Keratinocyte (primary cell): ENCODE measurements at regions not wholly inside any gene's neighbourhood (a gene's known extent, or its start where the extent isn't known, plus 50 kb on each side); places are given as distances from the start of the nearest gene placed in this dataset.

ENCODE experiments used
- DNase-seq: peaks from one replicate; pipeline ENCODE4 v3.0.0-alpha.2; 2011; ENCODE audit warnings: low read depth, missing footprints, low spot score
- FAIRE-seq: peaks from 2 replicates; lab custom pipeline; 2011; peaks lifted over from hg19 to GRCh38; lab: Jason Lieb, UNC
- H2AFZ ChIP-seq: 2 replicates; pipeline ENCODE4 v1.6.0; 2012; ENCODE audit warnings: low read length, control low read depth, inconsistent platforms; ENCODE audit not compliant: control insufficient read depth
- H3K27ac ChIP-seq: 2 replicates; pipeline ENCODE4 v1.5.1; 2011; ENCODE audit warnings: low read length; ENCODE audit not compliant: control insufficient read depth, insufficient read depth
- H3K27me3 ChIP-seq: 3 replicates; pipeline ENCODE4 v1.6.0; 2011; ENCODE audit warnings: low read length; ENCODE audit not compliant: control insufficient read depth, insufficient read depth; ENCODE audit errors: extremely low read depth
- H3K36me3 ChIP-seq, 2 experiments: 2 replicates in 1 of 2; 3 replicates in 1 of 2; pipeline ENCODE4 v1.5.1; 2011; ENCODE audit warnings: low read length in 2 of 2, mild to moderate bottlenecking in 1 of 2; ENCODE audit not compliant: control insufficient read depth in 2 of 2, insufficient read depth in 2 of 2; ENCODE audit errors: extremely low read depth in 1 of 2
- H3K4me1 ChIP-seq: 3 replicates; pipeline ENCODE4 v1.5.1; 2011; ENCODE audit warnings: low read length; ENCODE audit not compliant: control insufficient read depth, insufficient read depth; ENCODE audit errors: extremely low read depth
- H3K4me2 ChIP-seq: 3 replicates; pipeline ENCODE4 v1.6.0; 2011; ENCODE audit warnings: low read depth, low read length; ENCODE audit not compliant: control insufficient read depth, insufficient read depth; ENCODE audit errors: extremely low read depth
- H3K4me3 ChIP-seq, 3 experiments: fragments of 200-600 bp in 1 of 3; sonication (generic) in 1 of 3; 2 replicates in 2 of 3; 3 replicates in 1 of 3; pipeline ENCODE4 v1.5.1; 2011 to 2016; ENCODE audit warnings: low read length in 3 of 3, mild to moderate bottlenecking in 3 of 3, control low read depth in 2 of 3, inconsistent platforms in 1 of 3, low read depth in 1 of 3, mixed read lengths in 1 of 3, mixed run types in 1 of 3, moderate library complexity in 1 of 3; ENCODE audit not compliant: control insufficient read depth in 2 of 3, insufficient read depth in 2 of 3; ENCODE audit errors: extremely low read depth in 1 of 3
- H3K79me2 ChIP-seq: 2 replicates; pipeline ENCODE4 v1.6.0; 2012; ENCODE audit warnings: low read length; ENCODE audit not compliant: control insufficient read depth, insufficient read depth
- H3K9ac ChIP-seq: 3 replicates; pipeline ENCODE4 v1.6.0; 2011; ENCODE audit warnings: low read length; ENCODE audit not compliant: control insufficient read depth, insufficient read depth; ENCODE audit errors: extremely low read depth
- H3K9me1 ChIP-seq: 3 replicates; pipeline ENCODE4 v1.6.0; 2011; ENCODE audit warnings: low read length; ENCODE audit not compliant: control insufficient read depth, insufficient read depth; ENCODE audit errors: extremely low read depth
- H3K9me3 ChIP-seq: 2 replicates; pipeline ENCODE4 v1.5.1; 2012; ENCODE audit warnings: low read depth, low read length; ENCODE audit not compliant: control insufficient read depth
- H4K20me1 ChIP-seq: 3 replicates; pipeline ENCODE4 v1.6.0; 2011; ENCODE audit warnings: low read length; ENCODE audit not compliant: control insufficient read depth, insufficient read depth; ENCODE audit errors: extremely low read depth
- CTCF ChIP-seq, 3 experiments: IDR thresholded peaks in 1 of 3; conservative IDR thresholded peaks in 1 of 3; optimal IDR thresholded peaks in 1 of 3; 2 replicates in 2 of 3; 3 replicates in 1 of 3; pipeline versions ENCODE3 to v1.5.1; 2011; ENCODE audit warnings: low read length in 3 of 3, mild to moderate bottlenecking in 3 of 3, moderate library complexity in 2 of 3, control low read depth in 1 of 3, inconsistent platforms in 1 of 3; ENCODE audit not compliant: insufficient read depth in 2 of 3; ENCODE audit errors: extremely low read depth in 1 of 3
- EZH2 ChIP-seq: IDR thresholded peaks from one replicate; pipeline ENCODE4 v1.6.1; 2012; ENCODE audit warnings: inconsistent platforms, mild to moderate bottlenecking, low read length, moderate library complexity
- dilution Hi-C: fragments of 300-500 bp; cut with MboI; formaldehyde crosslinking; loops from one replicate; pipeline ENCODE4 v1.7.0; 2020; ENCODE audit warnings: low sequenced_read_pairs; ENCODE audit not compliant: extremely low pct_ligation_motif_present

- DNase-seq (no peak), FAIRE-seq (no peak)
- H3K27me3 ChIP-seq = no peaks in the 10 kb centered on the region
- no peaks in the 10 kb centered on the region for H3K36me3 ChIP-seq
- H3K4me2 ChIP-seq = no peak overlapping the region
- no peaks in the 10 kb centered on the region for H3K9me3 ChIP-seq
- H3K9ac ChIP-seq = no peak overlapping the region
- no peaks in the 10 kb centered on the region for H3K9me1 ChIP-seq
- no peak overlapping the region for H2AFZ ChIP-seq
- no peak for TF ChIP-seq CTCF (optimal IDR thresholded peaks at IDR 0.05 in 1 of 3, IDR thresholded peaks at IDR 0.05 in 1 of 3, conservative IDR thresholded peaks at IDR 0.05 in 1 of 3; ENCODE audit: extremely low read depth in 1 of 3, insufficient read depth in 2 of 3, low read length in 3 of 3)
- no peak for TF ChIP-seq EZH2
- no peak overlapping the region for H3K27ac ChIP-seq
- H4K20me1 ChIP-seq = no peaks in the 10 kb centered on the region
- H3K4me3 ChIP-seq = no peak overlapping the region
- no peaks in the 10 kb centered on the region for H3K79me2 ChIP-seq
- dilution Hi-C loops = no loop called here
- H3K4me1 ChIP-seq = no peaks in the 10 kb centered on the region
Observed at GRCh38 chr2:146305164-146305563, 1539.7 kb upstream of the ACVR2A start.

- no peak overlapping the region for H3K27ac ChIP-seq
- no peaks in the 10 kb centered on the region for H4K20me1 ChIP-seq
- no peak for FAIRE-seq
- H3K9ac ChIP-seq = no peak overlapping the region
- H3K4me1 ChIP-seq = no peaks in the 10 kb centered on the region
- no peaks in the 10 kb centered on the region for H3K9me1 ChIP-seq
- H3K4me3 ChIP-seq = no peak overlapping the region
- H2AFZ ChIP-seq = no peak overlapping the region
- no peaks in the 10 kb centered on the region for H3K9me3 ChIP-seq
- dilution Hi-C loops = no loop called here
- no peak for TF ChIP-seq EZH2
- no peak for TF ChIP-seq CTCF (optimal IDR thresholded peaks at IDR 0.05 in 1 of 3, IDR thresholded peaks at IDR 0.05 in 1 of 3, conservative IDR thresholded peaks at IDR 0.05 in 1 of 3; ENCODE audit: extremely low read depth in 1 of 3, insufficient read depth in 2 of 3, low read length in 3 of 3)
- H3K27me3 ChIP-seq = no peaks in the 10 kb centered on the region
- H3K79me2 ChIP-seq = no peaks in the 10 kb centered on the region
- no peak for DNase-seq
- no peak overlapping the region for H3K4me2 ChIP-seq
- H3K36me3 ChIP-seq = no peaks in the 10 kb centered on the region
Observed at GRCh38 chr2:146301287-146301686, 1543.5 kb upstream of the ACVR2A start.
